GM13977 (cell line): ENCODE measurements at regions not wholly inside any gene's neighbourhood (a gene's known extent, or its start where the extent isn't known, plus 50 kb on each side); places are given as distances from the start of the nearest gene placed in this dataset.

Experiments
- DNase-seq: peaks from one replicate; pipeline ENCODE4 v3.0.0; 2012; ENCODE audit warnings: low spot score
- in situ Hi-C: fragments of 300-500 bp; cut with MboI; formaldehyde crosslinking; loops from one replicate; pipeline ENCODE4 v1.12.0; 2022; ENCODE audit warnings: low sequenced_read_pairs, low pct_unique_long_range_greater_than_20kb, mixed read lengths, inconsistent platforms; ENCODE audit not compliant: unreplicated experiment
- TF ChIP-seq, protein P1 (sequence below): IDR thresholded peaks from 2 replicates; pipeline ENCODE4 v1.5.1; 2012; ENCODE audit warnings: mild to moderate bottlenecking, control low read depth; ENCODE audit not compliant: insufficient read depth; ENCODE audit errors: extremely low read depth, missing control alignments

DNA sequence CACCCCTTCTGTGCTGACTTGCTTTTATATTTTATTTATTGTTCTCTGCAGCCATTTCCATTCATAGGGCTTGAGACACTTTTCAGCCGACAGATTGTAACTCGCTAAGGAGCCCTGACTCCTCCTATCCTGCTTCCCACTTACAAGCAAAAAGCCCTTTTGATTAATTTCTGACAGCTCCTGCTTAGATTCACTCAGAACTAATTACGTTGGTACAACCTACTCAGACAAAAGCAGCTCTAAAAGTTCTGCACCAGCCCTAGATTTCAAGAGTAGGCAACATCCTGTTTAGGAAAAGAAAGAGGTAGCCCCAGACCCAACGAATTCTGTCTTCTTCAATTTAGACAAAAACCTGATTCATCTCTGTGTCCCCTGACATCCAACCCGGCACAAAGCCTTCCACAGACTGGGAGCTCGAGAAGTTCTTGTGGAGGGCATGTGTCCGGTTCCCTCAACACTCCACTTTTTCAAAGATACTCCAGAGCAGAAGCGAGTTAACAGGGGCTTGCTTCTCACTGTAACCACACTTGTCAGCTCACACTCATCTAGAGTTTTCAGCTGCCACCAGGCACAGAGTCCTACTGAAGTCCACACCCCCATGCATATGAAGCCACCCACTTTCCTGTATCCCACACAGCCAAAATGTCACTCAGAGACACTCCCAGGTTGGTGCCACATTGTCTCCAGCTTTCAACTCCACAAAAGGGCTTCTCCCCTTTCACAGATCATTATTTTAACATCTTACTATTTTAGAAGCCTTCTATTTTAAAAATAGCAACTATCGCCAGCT is 113.6 kb upstream of the NFE2L3 start:
- DNase-seq = no peak
- TF ChIP-seq, protein P1, sequence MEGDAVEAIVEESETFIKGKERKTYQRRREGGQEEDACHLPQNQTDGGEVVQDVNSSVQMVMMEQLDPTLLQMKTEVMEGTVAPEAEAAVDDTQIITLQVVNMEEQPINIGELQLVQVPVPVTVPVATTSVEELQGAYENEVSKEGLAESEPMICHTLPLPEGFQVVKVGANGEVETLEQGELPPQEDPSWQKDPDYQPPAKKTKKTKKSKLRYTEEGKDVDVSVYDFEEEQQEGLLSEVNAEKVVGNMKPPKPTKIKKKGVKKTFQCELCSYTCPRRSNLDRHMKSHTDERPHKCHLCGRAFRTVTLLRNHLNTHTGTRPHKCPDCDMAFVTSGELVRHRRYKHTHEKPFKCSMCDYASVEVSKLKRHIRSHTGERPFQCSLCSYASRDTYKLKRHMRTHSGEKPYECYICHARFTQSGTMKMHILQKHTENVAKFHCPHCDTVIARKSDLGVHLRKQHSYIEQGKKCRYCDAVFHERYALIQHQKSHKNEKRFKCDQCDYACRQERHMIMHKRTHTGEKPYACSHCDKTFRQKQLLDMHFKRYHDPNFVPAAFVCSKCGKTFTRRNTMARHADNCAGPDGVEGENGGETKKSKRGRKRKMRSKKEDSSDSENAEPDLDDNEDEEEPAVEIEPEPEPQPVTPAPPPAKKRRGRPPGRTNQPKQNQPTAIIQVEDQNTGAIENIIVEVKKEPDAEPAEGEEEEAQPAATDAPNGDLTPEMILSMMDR = no peak
- in situ Hi-C loops = no loop called here

DNA sequence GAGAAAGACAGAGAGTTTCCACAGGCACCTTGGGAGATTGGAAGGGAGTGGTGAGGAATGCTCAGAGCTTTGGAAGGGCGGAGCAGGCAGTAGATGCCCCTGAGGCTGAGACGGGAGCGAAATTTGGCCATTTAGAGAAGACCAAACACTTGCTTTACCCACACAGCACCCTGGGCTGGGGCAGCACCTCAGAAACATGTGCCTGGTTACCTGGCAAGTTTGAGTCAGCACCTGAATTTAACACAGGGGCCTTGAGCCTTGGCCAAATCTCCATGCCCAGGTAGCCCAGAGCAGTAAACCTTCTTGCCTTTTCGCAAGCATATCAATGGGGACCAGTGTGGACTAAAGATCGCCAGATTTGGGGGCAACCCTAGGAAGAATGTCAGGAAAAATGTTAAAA is 111.9 kb upstream of the NFE2L3 start:
- in situ Hi-C loops = no loop called here

DNA sequence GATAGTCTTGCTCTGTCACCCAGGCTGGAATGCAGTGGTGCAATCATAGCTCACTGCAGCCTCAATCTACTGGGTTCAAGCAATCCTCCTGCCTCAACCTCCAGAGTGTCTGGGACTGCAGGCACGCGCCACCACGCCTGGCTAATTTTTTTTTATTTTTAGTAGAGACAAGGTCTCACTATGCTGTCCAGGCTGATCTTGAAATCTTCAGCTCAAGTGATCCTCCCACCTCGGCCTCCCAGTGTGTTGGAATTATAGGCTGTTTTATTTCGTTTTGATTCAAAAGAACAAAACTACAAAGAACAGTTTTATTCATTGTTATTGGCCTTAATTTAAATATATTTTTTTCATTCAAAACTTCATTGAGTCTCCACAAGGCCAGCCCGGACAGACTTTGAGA is 109.8 kb upstream of the NFE2L3 start:
- no peak for DNase-seq
- TF ChIP-seq, protein P1 = no peak
- in situ Hi-C loops = no loop called here

More for the DNA sequence above, 111.9 kb upstream of the NFE2L3 start:
- DNase-seq = no peak
- TF ChIP-seq, protein P1 = no peak

DNA sequence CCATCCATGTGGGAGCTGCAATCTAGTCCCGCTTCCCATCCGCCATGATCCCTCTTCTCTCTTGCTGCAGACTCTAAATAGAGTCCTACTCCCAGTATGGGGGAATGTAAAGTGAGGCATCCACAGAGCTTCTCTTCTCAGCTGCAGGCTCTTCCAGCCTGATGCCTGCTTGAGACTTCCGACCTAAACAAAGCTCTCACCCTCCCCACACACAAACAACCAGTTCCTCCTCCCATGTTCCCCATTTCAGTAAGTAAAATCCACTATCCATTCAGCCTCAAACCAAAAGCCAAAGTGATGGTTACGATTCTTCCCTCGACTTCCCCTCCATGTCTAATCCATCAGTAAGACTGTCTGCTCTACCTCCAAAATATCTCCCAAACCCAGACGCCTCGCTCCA is 108.2 kb upstream of the NFE2L3 start:
- TF ChIP-seq, protein P1 = no peak
- no peak for DNase-seq
- in situ Hi-C loops = no loop called here

DNA sequence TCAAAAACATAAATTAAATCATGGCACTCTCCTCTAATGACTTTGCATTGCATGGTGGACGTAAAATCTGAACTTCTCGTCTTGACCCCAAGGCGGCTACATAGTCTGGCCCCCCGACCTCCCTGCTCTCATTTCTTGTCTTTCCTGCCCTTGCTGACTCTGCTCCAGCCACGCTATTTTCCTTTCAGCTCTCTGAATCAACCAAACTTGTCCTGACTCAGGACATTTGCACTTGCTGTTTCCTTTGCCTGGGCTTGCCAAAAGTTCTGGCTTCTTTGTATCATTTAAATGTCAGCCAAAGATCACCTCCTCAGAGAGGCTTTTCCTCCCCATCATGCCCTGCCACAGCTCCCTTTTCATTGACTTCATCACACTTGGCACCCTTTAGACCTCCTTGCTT is 107.7 kb upstream of the NFE2L3 start:
- TF ChIP-seq, protein P1 = no peak
- in situ Hi-C loops = no loop called here
- DNase-seq = no peak

DNA sequence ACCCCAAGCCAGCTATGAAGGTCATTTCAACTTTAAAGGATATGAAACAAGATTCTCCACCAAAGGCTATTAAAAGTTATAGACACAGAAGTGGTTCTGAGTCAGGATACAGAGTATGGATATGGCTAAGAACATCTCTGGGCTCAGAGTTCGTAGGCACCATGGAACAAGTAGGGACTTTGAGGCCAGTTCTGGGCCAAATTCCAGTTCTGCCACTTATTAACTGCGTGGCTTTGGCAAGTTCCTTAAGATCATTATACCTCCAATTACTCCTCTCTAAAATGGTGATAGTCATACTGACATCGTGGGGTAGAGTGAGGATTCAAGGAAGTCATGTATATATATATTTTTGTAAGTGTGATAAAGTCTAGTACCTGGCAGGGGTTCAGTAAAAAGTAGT is 105.8 kb upstream of the NFE2L3 start:
- in situ Hi-C loops = no loop called here
- TF ChIP-seq, protein P1 = no peak
- no peak for DNase-seq

DNA sequence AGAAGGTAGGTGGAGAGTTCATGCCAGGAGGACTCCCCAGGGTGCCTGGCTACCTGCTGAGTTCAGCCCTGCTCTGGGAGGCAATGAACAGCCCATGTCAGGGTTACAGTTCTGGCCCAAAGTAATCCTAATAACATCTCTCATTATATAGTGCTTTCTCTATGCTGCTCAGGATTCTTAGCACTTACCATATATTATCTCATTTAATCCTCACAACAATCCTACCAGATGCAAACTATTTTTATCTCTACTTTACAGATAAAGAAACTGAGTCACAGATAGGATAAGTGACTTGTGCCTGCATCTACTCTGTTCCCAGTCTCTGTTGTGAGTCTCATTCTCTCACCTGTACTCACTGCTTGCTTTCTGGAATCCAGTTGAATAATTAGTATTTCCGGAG is 105.1 kb upstream of the NFE2L3 start:
- DNase-seq = no peak
- in situ Hi-C loops = no loop called here
- TF ChIP-seq, protein P1 = no peak
